CD4-positive, alpha-beta T cell (primary cell): ENCODE measurements at regions not wholly inside any gene's neighbourhood (a gene's known extent, or its start where the extent isn't known, plus 50 kb on each side); places are given as distances from the start of the nearest gene placed in this dataset.

Experiments
- ATAC-seq: fragments of 200-7000 bp; cut with Tn5 transposase; one replicate; pipeline ENCODE4 v1.10.0; 2022; ENCODE audit warnings: mild to moderate bottlenecking; ENCODE audit not compliant: poor library complexity
- CTCF ChIA-PET: fragments of 350-600 bp; sonication (Branson Sonifier 250); formaldehyde crosslinking; loops from one replicate; lab custom pipeline; 2021; ENCODE audit warnings: antibody characterized with exemption, inconsistent platforms; lab: Charles Lee
- POLR2A ChIA-PET: fragments of 350-600 bp; sonication (Branson Sonifier 250); formaldehyde crosslinking; loops from one replicate; lab custom pipeline; 2021; ENCODE audit warnings: antibody characterized with exemption, inconsistent platforms; lab: Charles Lee
- DNase-seq, 14 experiments: peaks; one replicate each; pipeline ENCODE4 v3.0.0-alpha.2; 2013 to 2020; ENCODE audit warnings: mixed read lengths in 2 of 14
- H3K27ac ChIP-seq, 2 donors: one replicate each; pipeline versions ENCODE4 v1.5.1 to v1.7.0; 2013; ENCODE audit warnings: low read length in 2 of 2, low read depth in 1 of 2, mild to moderate bottlenecking in 1 of 2
- H3K27me3 ChIP-seq, 2 experiments: 1 replicate in 1 of 2; 2 replicates in 1 of 2; pipeline versions ENCODE4 v1.6.1 to v1.7.0; 2013; ENCODE audit warnings: low read length in 2 of 2, control low read depth in 1 of 2, mild to moderate bottlenecking in 1 of 2, moderate library complexity in 1 of 2; ENCODE audit not compliant: insufficient read depth in 2 of 2, control insufficient read depth in 1 of 2
- H3K36me3 ChIP-seq: one replicate; pipeline ENCODE4 v1.6.1; 2013; ENCODE audit warnings: low read length, control low read depth; ENCODE audit not compliant: insufficient read depth
- H3K4me1 ChIP-seq: one replicate; pipeline ENCODE4 v1.6.1; 2013; ENCODE audit warnings: low read length, control low read depth; ENCODE audit not compliant: insufficient read depth
- H3K4me3 ChIP-seq: one replicate; pipeline ENCODE4 v1.5.1; 2013; ENCODE audit warnings: mild to moderate bottlenecking, low read length, moderate library complexity
- H3K9me3 ChIP-seq, 2 experiments: 1 replicate in 1 of 2; 2 replicates in 1 of 2; pipeline versions ENCODE4 v1.6.1 to v1.7.0; 2013; ENCODE audit warnings: low read length in 2 of 2, mild to moderate bottlenecking in 2 of 2, control low read depth in 1 of 2, moderate library complexity in 1 of 2; ENCODE audit not compliant: control insufficient read depth in 1 of 2, insufficient read depth in 1 of 2
- H3K27ac Mint-ChIP-seq: one replicate; pipeline ENCODE4 v1.8.0; 2020; ENCODE audit warnings: mixed read lengths
- H3K27me3 Mint-ChIP-seq: one replicate; pipeline ENCODE4 v1.8.0; 2021; ENCODE audit warnings: mixed read lengths
- H3K36me3 Mint-ChIP-seq: one replicate; pipeline ENCODE4 v1.8.0; 2021; ENCODE audit warnings: low read depth, mixed read lengths
- H3K4me1 Mint-ChIP-seq: one replicate; pipeline ENCODE4 v1.8.0; 2021; ENCODE audit warnings: low read depth, mixed read lengths
- H3K4me3 Mint-ChIP-seq: one replicate; pipeline ENCODE4 v1.8.0; 2020; ENCODE audit warnings: mild to moderate bottlenecking, mixed read lengths
- H3K9me3 Mint-ChIP-seq: one replicate; pipeline ENCODE4 v1.8.0; 2020; ENCODE audit warnings: mixed read lengths
- CTCF ChIP-seq: fragments of 200-600 bp; IDR thresholded peaks from one replicate; pipeline ENCODE4 v1.8.0; 2022; ENCODE audit warnings: antibody characterized with exemption, mild to moderate bottlenecking
- intact Hi-C, 2 experiments: fragments of 100-400 bp; cut with DNase I in 1 of 2; cut with micrococcal nuclease in 1 of 2; formaldehyde crosslinking; loops; one replicate each; pipeline versions ENCODE4 v1.15.1 to v1.9.0; 2023 to 2025; cut with DNase I, micrococcal nuclease

GRCh38 chr18:60870261-60871153, 462.7 kb upstream of the CDH20 start:
- Mint-ChIP-seq H3K27ac (no peak overlapping the region), H3K9me3 (peaks cover 7% of the 10 kb centered on the region), H3K4me3 (no peak overlapping the region), H3K36me3 (no peaks in the 10 kb centered on the region), H3K4me1 (no peaks in the 10 kb centered on the region), H3K27me3 (no peaks in the 10 kb centered on the region)
- no peak for TF ChIP-seq CTCF
- no peak for DNase-seq
- no peak for ATAC-seq
- no peaks in the 10 kb centered on the region for H3K27me3 ChIP-seq
- H3K4me1 ChIP-seq, result no peaks in the 10 kb centered on the region
- no peaks in the 10 kb centered on the region for H3K36me3 ChIP-seq
- H3K4me3 ChIP-seq, result no peak overlapping the region
- no peak overlapping the region for H3K27ac ChIP-seq
- intact Hi-C loops, result loop anchor here in 1 of 2 experiments (10.0 kb wide), 1 partner anchor 64 kb away; no protein-coding TSS in a partner anchor
- POLR2A ChIA-PET, result no interaction called here
- peaks cover 1 to 3% of the 10 kb centered on the region in 2 experiments for H3K9me3 ChIP-seq
- CTCF ChIA-PET, result no interaction called here

DNA sequence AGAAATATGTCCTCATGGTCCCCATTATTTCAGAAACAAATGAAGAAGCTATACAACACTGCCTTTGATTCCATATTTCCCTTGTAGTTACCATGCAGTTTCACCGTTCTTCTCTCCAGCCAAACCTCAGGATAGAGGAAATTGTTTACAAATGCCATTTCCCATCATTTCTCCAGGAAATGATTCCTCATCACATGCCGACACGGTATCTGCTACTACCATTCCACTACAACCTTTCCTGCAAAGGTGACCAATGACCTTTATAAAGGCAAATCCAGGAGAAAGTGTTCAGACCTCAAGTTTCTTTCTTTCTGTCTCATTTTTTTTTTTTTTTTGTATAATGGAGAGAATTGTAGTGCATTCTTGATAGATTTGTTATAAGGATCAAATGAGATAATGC, 460.8 kb upstream of the CDH20 start:
- ATAC-seq (no peak), DNase-seq (no peak)
- Mint-ChIP-seq H3K9me3 (peaks cover 7% of the 10 kb centered on the region), H3K36me3 (no peaks in the 10 kb centered on the region), H3K27ac (no peak overlapping the region), H3K27me3 (no peaks in the 10 kb centered on the region), H3K4me1 (no peaks in the 10 kb centered on the region), H3K4me3 (no peak overlapping the region)
- no peaks in the 10 kb centered on the region for H3K4me1 ChIP-seq
- CTCF ChIA-PET, result no interaction called here
- intact Hi-C loops, result loop anchor here in 1 of 2 experiments (10.0 kb wide), 1 partner anchor 62 kb away; no protein-coding TSS in a partner anchor
- no peak for TF ChIP-seq CTCF
- no peak overlapping the region for H3K4me3 ChIP-seq
- H3K36me3 ChIP-seq, result no peaks in the 10 kb centered on the region
- H3K27me3 ChIP-seq, result no peaks in the 10 kb centered on the region
- H3K9me3 ChIP-seq, result peaks cover 3% of the 10 kb centered on the region in 2 experiments
- POLR2A ChIA-PET, result no interaction called here
- H3K27ac ChIP-seq, result no peak overlapping the region

GRCh38 chr18:60873708-60874107, 459.5 kb upstream of the CDH20 start:
- intact Hi-C loops, result loop anchor here in 1 of 2 experiments (10.0 kb wide), 1 partner anchor 61 kb away; no protein-coding TSS in a partner anchor
- CTCF ChIA-PET, result no interaction called here

More at GRCh38 chr18:60873708-60874107, 459.5 kb upstream of the CDH20 start:
- POLR2A ChIA-PET, result no interaction called here
- H3K4me3 Mint-ChIP-seq, result no peak overlapping the region
- Histone ChIP-seq H3K27me3 (no peaks in the 10 kb centered on the region), H3K27ac (no peak overlapping the region), H3K4me1 (no peaks in the 10 kb centered on the region), H3K36me3 (no peaks in the 10 kb centered on the region), H3K4me3 (no peak overlapping the region), H3K9me3 (peaks cover 3% of the 10 kb centered on the region in 2 experiments)
- peaks cover 7% of the 10 kb centered on the region for H3K9me3 Mint-ChIP-seq
- no peak for ATAC-seq
- TF ChIP-seq CTCF, result no peak
- no peak for DNase-seq
- no peak overlapping the region for H3K27ac Mint-ChIP-seq
- no peaks in the 10 kb centered on the region for H3K4me1 Mint-ChIP-seq
- no peaks in the 10 kb centered on the region for H3K27me3 Mint-ChIP-seq
- no peaks in the 10 kb centered on the region for H3K36me3 Mint-ChIP-seq
